Fibroblast of the aortic adventitia (primary cell): ENCODE measurements at regions not wholly inside any gene's neighbourhood (a gene's known extent, or its start where the extent isn't known, plus 50 kb on each side); places are given as distances from the start of the nearest gene placed in this dataset.

Experiments used
- DNase-seq: peaks from one replicate; pipeline ENCODE4 v3.0.0-alpha.2; 2010; ENCODE audit warnings: low read depth
- H3K4me3 ChIP-seq: 2 replicates; pipeline ENCODE4 v1.5.1; 2011; ENCODE audit warnings: low read depth, mild to moderate bottlenecking, control low read depth, low read length, moderate library complexity
- TF ChIP-seq, protein P1 (sequence below): IDR thresholded peaks from 2 replicates; pipeline ENCODE4 v1.5.1; 2011; ENCODE audit warnings: mild to moderate bottlenecking, low read length, control low read depth, inconsistent platforms; ENCODE audit not compliant: insufficient read depth

DNA sequence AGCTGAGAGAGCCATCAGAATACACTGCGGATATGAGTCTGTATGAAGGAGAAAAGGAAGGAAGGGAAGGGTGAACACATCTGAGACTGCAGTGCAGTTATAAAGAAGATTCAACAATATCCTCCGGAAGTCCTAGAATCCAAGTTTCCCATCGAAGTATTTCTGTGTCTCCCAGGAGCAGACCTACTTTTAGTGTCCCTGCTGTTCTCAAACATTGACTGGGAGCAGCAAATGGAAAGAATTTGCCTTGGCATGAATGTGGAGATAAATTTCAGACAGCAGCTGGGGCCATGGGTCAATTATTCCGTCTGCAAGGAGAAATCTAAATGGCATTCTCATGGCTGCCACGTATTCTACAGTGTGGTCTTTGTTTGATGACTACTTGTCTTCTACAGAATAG is 478.1 kb upstream of the SMC2 start:
- TF ChIP-seq, protein P1, sequence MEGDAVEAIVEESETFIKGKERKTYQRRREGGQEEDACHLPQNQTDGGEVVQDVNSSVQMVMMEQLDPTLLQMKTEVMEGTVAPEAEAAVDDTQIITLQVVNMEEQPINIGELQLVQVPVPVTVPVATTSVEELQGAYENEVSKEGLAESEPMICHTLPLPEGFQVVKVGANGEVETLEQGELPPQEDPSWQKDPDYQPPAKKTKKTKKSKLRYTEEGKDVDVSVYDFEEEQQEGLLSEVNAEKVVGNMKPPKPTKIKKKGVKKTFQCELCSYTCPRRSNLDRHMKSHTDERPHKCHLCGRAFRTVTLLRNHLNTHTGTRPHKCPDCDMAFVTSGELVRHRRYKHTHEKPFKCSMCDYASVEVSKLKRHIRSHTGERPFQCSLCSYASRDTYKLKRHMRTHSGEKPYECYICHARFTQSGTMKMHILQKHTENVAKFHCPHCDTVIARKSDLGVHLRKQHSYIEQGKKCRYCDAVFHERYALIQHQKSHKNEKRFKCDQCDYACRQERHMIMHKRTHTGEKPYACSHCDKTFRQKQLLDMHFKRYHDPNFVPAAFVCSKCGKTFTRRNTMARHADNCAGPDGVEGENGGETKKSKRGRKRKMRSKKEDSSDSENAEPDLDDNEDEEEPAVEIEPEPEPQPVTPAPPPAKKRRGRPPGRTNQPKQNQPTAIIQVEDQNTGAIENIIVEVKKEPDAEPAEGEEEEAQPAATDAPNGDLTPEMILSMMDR: no peak
- no peak overlapping the region for H3K4me3 ChIP-seq
- no peak for DNase-seq

DNA sequence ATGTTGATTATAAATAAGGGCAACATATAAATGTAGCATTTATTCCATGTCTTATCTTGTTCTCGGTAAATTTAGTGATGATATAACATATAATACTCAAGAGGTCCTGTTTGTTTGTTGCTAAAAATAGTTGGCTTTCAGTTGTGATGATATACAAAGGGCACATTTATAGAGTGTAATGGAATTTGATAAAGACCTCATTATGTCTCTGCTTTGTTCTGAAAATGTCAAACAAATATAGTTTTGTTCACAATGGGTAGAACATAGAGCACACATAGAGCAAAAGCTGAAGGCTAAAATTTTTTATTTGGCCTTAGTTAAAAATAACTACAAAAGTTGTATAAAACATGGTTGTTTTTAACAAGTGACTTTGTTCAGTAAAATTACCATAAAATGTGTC is 477.1 kb upstream of the SMC2 start:
- H3K4me3 ChIP-seq: no peak overlapping the region
- DNase-seq: no peak
- TF ChIP-seq, protein P1: no peak

DNA sequence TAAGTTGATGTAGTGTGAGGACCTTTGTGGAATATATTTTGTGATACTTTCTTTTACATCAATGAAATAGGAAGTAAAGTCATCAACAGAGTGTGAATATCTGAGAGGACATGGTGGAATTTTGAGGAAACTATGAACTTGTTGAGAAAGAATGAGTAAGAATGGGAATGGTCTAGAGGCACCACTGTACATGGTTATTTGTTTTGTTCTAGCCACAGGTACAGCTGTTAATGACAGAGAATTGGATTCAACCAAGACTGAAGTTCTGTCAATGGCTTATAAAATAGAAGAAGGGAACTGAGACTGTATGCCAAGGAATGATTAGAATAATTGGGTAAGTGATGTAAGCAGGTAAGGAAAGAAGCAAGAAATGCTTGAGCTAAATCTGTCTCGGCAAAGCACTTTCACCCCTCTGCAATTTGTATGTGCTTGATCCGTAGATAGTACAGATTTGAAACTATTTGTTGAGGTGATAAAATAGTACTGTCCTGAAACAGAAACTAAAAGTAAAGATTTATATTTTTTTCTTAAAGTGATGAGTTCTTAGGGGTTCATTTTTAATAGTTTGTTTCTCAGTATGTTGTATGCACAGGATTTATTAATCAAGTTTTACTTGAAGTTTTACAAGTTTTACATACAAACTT is 468.8 kb upstream of the SMC2 start:
- DNase-seq: no peak
- no peak overlapping the region for H3K4me3 ChIP-seq
- TF ChIP-seq, protein P1: no peak

DNA sequence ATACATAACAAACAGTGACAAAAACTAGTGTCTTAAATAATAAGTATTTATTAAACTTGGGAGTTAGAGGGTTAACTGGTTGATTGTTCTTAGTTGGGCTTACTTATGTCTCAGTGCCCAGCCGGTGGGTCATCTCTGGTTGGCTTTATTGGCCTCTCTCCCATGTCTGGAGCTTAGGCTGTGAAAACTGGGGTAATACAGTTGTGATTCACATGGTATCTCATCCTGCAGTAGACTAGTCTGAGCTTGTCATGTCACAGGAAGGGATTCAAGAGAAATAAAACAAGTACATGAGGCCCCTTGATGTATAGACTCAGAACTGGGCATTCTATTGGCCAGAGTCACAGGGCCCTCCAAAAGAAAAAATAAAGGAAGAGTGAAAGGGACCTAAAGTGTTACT is 466.4 kb upstream of the SMC2 start:
- TF ChIP-seq, protein P1: no peak
- no peak overlapping the region for H3K4me3 ChIP-seq
- no peak for DNase-seq

DNA sequence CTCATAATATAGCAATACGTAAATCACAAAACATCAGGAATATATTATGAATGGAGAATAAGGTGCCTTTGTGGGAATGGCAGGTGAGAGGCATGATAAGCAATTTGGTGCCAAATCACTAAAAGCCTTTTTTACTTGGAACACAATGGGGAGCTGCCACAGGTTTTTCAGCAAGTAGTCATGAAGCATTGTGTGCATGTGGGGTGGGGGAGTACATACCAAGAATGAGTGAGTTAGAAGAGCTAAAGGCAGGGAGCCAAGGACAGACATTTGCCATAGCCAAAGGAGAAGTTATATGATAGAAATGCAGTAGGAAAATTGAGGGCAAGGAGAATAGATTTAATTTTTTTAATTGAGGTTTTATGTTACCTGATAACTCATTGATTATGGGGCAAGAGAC is 445.0 kb upstream of the SMC2 start:
- no peak overlapping the region for H3K4me3 ChIP-seq
- TF ChIP-seq, protein P1: no peak
- DNase-seq: no peak

DNA sequence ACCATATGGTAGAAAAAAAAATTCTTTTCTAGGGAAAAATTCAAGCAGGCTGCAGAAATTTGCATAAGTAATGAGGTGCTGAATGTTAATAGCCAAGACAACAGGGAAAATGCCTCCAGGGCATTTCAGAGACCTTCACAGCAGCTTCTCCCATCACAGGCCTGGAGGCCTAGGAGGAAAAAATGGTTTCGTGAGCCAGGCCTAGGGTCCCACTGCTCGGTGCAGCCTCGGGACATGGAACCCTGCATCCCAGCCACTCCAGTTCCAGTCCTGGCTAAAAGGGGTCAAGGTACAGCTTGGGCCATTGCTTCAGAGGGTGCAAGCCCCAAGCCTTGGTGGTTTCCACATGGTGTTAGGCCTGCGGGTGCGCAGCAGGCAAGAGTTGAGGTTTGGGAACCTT is 436.0 kb upstream of the SMC2 start:
- no peak for DNase-seq
- TF ChIP-seq, protein P1: no peak
- H3K4me3 ChIP-seq: no peak overlapping the region

DNA sequence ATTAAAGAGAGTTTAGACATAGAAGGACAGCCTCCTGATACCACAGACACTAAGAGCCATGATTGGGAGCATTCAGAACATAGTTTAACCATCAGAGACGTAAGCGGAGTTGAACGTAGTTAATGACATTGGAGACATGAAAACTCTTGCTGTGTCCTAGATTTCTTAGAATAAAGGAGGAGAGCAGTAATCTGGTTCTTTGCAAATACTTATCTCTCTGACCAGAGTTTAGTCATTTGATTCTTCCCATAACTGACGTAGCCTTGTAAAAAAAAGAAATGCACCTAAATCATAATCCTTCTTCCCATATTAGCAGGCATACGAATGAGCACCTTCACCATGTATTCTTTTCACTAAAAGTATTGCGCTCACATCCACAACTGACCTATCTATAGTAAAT is 433.3 kb upstream of the SMC2 start:
- no peak overlapping the region for H3K4me3 ChIP-seq
- no peak for DNase-seq
- TF ChIP-seq, protein P1: no peak
